Gastrocnemius medialis (tissue), 4 donors: ENCODE measurements at regions not wholly inside any gene's neighbourhood (a gene's known extent, or its start where the extent isn't known, plus 50 kb on each side); places are given as distances from the start of the nearest gene placed in this dataset.

Source experiments
- CTCF ChIP-seq, 5 experiments: fragments of 450-650 bp in 3 of 5; fragments of 200-600 bp in 2 of 5; sonication (generic) in 2 of 5; IDR thresholded peaks in 4 of 5; conservative IDR thresholded peaks in 1 of 5; 1 replicate in 4 of 5; 2 replicates in 1 of 5; pipeline ENCODE4 v1.5.1; 2016 to 2019; ENCODE audit warnings: antibody characterized with exemption in 5 of 5, mild to moderate bottlenecking in 3 of 5, moderate library complexity in 3 of 5
- POLR2A ChIP-seq, 2 donors: fragments of 450-650 bp; IDR thresholded peaks; one replicate each; pipeline ENCODE4 v1.6.1; 2017; ENCODE audit warnings: antibody characterized with exemption in 2 of 2, mild to moderate bottlenecking in 2 of 2, moderate library complexity in 2 of 2

GRCh38 chr11:100469835-100470234 is 217.3 kb upstream of the ARHGAP42 start:
- TF ChIP-seq CTCF (IDR thresholded peaks at IDR 0.05 in 4 of 5, conservative IDR thresholded peaks at IDR 0.05 in 1 of 5), result no peak
- TF ChIP-seq POLR2A (IDR thresholded peaks at IDR 0.05), result no peak
